ENCODE measurements at regions not wholly inside any gene's neighbourhood (a gene's known extent, or its start where the extent isn't known, plus 50 kb on each side); places are given as distances from the start of the nearest gene placed in this dataset.

GRCh38 chr12:97235102-97235501 lies 227.5 kb upstream of the RMST start:
- Mint-ChIP-seq H3K4me1 (no peaks in the 10 kb centered on the region), H3K36me3 (ENCODE audit: low read depth) (no peaks in the 10 kb centered on the region), H3K27me3 (ENCODE audit: insufficient read depth) (no peaks in the 10 kb centered on the region), H3K9me3 (peaks cover 12% of the 10 kb centered on the region), H3K4me3 (no peak overlapping the region), H3K27ac (no peak overlapping the region)
- H3K4me1 ChIP-seq (ENCODE audit: control insufficient read depth, insufficient read depth, low read length) = peaks cover 4% of the 10 kb centered on the region
- peak; percentile 58 for DNase-seq
- H3K4me3 ChIP-seq (ENCODE audit: low read length) = no peak overlapping the region
- no peaks in the 10 kb centered on the region for H3K9me3 ChIP-seq (ENCODE audit: control insufficient read depth, low read length)
- WGBS, 2 experiments (ENCODE audit: insufficient coverage in 1 of 2, insufficient read length in 1 of 2) = 83 to 86% methylated on average over 1 to 10 of the region's 10 CpGs
- no peak overlapping the region for H3K9ac ChIP-seq (ENCODE audit: extremely low read depth, low read length, poor library complexity, severe bottlenecking)
- H3K27ac ChIP-seq (ENCODE audit: low read depth, low read length) = no peak overlapping the region
- no peak for TF ChIP-seq CTCF (conservative IDR thresholded peaks at IDR 0.05)
- no peaks in the 10 kb centered on the region for H3K27me3 ChIP-seq (ENCODE audit: control insufficient read depth, insufficient read depth, low read length, poor library complexity, severe bottlenecking)
- H3K36me3 ChIP-seq (ENCODE audit: control insufficient read depth, insufficient read depth, low read length) = no peaks in the 10 kb centered on the region

- DNase-seq = no peak
- H3K27ac ChIP-seq (ENCODE audit: low read depth, low read length) = no peak overlapping the region
- no peaks in the 10 kb centered on the region for H3K36me3 Mint-ChIP-seq (ENCODE audit: low read depth)
- no peak overlapping the region for H3K27ac Mint-ChIP-seq
- H3K9me3 Mint-ChIP-seq = no peaks in the 10 kb centered on the region
- 57 to 96% methylated on average over 4 of the region's 4 CpGs for WGBS, 2 experiments (ENCODE audit: insufficient coverage in 1 of 2, insufficient read length in 1 of 2)
- H3K9me3 ChIP-seq (ENCODE audit: control insufficient read depth, low read length) = no peaks in the 10 kb centered on the region
- H3K27me3 Mint-ChIP-seq (ENCODE audit: insufficient read depth) = no peaks in the 10 kb centered on the region
- no peak overlapping the region for H3K4me3 Mint-ChIP-seq
- no peak overlapping the region for H3K4me3 ChIP-seq (ENCODE audit: low read length)
- no peak overlapping the region for H3K9ac ChIP-seq (ENCODE audit: extremely low read depth, low read length, poor library complexity, severe bottlenecking)
- no peaks in the 10 kb centered on the region for H3K4me1 Mint-ChIP-seq
- TF ChIP-seq CTCF (conservative IDR thresholded peaks at IDR 0.05) = no peak
- H3K36me3 ChIP-seq (ENCODE audit: control insufficient read depth, insufficient read depth, low read length) = no peaks in the 10 kb centered on the region
- H3K4me1 ChIP-seq (ENCODE audit: control insufficient read depth, insufficient read depth, low read length) = no peaks in the 10 kb centered on the region
- no peaks in the 10 kb centered on the region for H3K27me3 ChIP-seq (ENCODE audit: control insufficient read depth, insufficient read depth, low read length, poor library complexity, severe bottlenecking)
Measured at GRCh38 chr12:97246368-97246767, 216.2 kb upstream of the RMST start.

DNA sequence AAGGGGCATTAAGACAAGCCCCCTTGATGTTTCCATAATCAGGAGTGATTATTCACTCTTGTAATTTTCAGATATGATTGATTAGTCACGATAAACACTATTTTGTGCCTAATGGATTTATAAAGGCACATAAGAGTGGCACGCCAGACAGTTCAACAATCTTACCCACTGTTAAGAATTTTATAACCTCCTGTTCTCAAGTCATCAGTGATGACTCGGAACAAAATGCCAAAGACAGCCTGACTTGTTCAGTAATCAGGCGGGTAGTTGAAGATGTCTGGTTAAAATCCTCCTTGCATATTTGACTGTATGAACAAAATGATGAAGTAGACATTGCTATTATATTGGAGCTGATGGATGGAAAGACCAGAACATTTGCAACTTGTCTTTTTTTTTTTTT lies 212.1 kb upstream of the RMST start:
- no peak overlapping the region for H3K27ac ChIP-seq (ENCODE audit: low read depth, low read length)
- H3K9me3 Mint-ChIP-seq = no peaks in the 10 kb centered on the region
- H3K27ac Mint-ChIP-seq = no peak overlapping the region
- no peaks in the 10 kb centered on the region for H3K27me3 Mint-ChIP-seq (ENCODE audit: insufficient read depth)
- no peaks in the 10 kb centered on the region for H3K9me3 ChIP-seq (ENCODE audit: control insufficient read depth, low read length)
- WGBS, 2 experiments (ENCODE audit: insufficient coverage in 1 of 2, insufficient read length in 1 of 2) = 96 to 97% methylated on average over 4 of the region's 4 CpGs
- H3K36me3 ChIP-seq (ENCODE audit: control insufficient read depth, insufficient read depth, low read length) = no peaks in the 10 kb centered on the region
- no peaks in the 10 kb centered on the region for H3K27me3 ChIP-seq (ENCODE audit: control insufficient read depth, insufficient read depth, low read length, poor library complexity, severe bottlenecking)
- H3K36me3 Mint-ChIP-seq (ENCODE audit: low read depth) = no peaks in the 10 kb centered on the region
- no peak overlapping the region for H3K9ac ChIP-seq (ENCODE audit: extremely low read depth, low read length, poor library complexity, severe bottlenecking)
- peaks cover 14% of the 10 kb centered on the region for H3K4me1 Mint-ChIP-seq
- H3K4me3 Mint-ChIP-seq = no peak overlapping the region
- no peak for DNase-seq
- no peak for TF ChIP-seq CTCF (conservative IDR thresholded peaks at IDR 0.05)
- H3K4me3 ChIP-seq (ENCODE audit: low read length) = no peak overlapping the region
- no peaks in the 10 kb centered on the region for H3K4me1 ChIP-seq (ENCODE audit: control insufficient read depth, insufficient read depth, low read length)

Measured in endodermal cell (in vitro differentiated cells).